ENCODE measurements at regions not wholly inside any gene's neighbourhood (a gene's known extent, or its start where the extent isn't known, plus 50 kb on each side); places are given as distances from the start of the nearest gene placed in this dataset.

- FAIRE-seq: no peak
These were observed 662.1 kb upstream of the DIPK2B start for GRCh38 chrX:45862801-45863200.

- no peak for FAIRE-seq
These were observed 659.8 kb upstream of the DIPK2B start for GRCh38 chrX:45860450-45860849.

- FAIRE-seq: no peak
These were observed 658.7 kb upstream of the DIPK2B start for GRCh38 chrX:45859407-45859806.

GRCh38 chrX:45852884-45853283 is 652.2 kb upstream of the DIPK2B start:
- peak; percentile 88 for FAIRE-seq

GRCh38 chrX:45851434-45851991 is 650.8 kb upstream of the DIPK2B start:
- no peak for FAIRE-seq

GRCh38 chrX:45850775-45851433 is 650.2 kb upstream of the DIPK2B start:
- FAIRE-seq: no peak

- FAIRE-seq: no peak
These were observed 649.6 kb upstream of the DIPK2B start for GRCh38 chrX:45850197-45850774.

GRCh38 chrX:45849261-45849862 is 648.7 kb upstream of the DIPK2B start:
- peak; percentile 8 for FAIRE-seq

GRCh38 chrX:45847961-45848360 is 647.3 kb upstream of the DIPK2B start:
- FAIRE-seq: no peak

- no peak for FAIRE-seq
These were observed 645.7 kb upstream of the DIPK2B start for GRCh38 chrX:45846328-45846727.

GRCh38 chrX:45845142-45845541 is 644.5 kb upstream of the DIPK2B start:
- no peak for FAIRE-seq

- FAIRE-seq: no peak
These were observed 642.8 kb upstream of the DIPK2B start for GRCh38 chrX:45843518-45843917.

GRCh38 chrX:45842926-45843315 is 642.2 kb upstream of the DIPK2B start:
- no peak for FAIRE-seq

- no peak for FAIRE-seq
These were observed 641.7 kb upstream of the DIPK2B start for GRCh38 chrX:45842207-45842925.

- FAIRE-seq: no peak
These were observed 639.8 kb upstream of the DIPK2B start for GRCh38 chrX:45840411-45840950.

GRCh38 chrX:45830343-45830742 is 629.7 kb upstream of the DIPK2B start:
- no peak for FAIRE-seq

GRCh38 chrX:45824471-45824870 is 623.8 kb upstream of the DIPK2B start:
- FAIRE-seq: no peak

- no peak for FAIRE-seq
These were observed 622.9 kb upstream of the DIPK2B start for GRCh38 chrX:45823536-45823935.

- no peak for FAIRE-seq
These were observed 621.4 kb upstream of the DIPK2B start for GRCh38 chrX:45822124-45822523.

- no peak for FAIRE-seq
These were observed 618.2 kb upstream of the DIPK2B start for GRCh38 chrX:45818913-45819312.

- no peak for FAIRE-seq
These were observed 614.8 kb upstream of the DIPK2B start for GRCh38 chrX:45815441-45815840.

GRCh38 chrX:45811326-45811725 is 610.6 kb upstream of the DIPK2B start:
- FAIRE-seq: no peak
